ENCODE measurements at regions not wholly inside any gene's neighbourhood (a gene's known extent, or its start where the extent isn't known, plus 50 kb on each side); places are given as distances from the start of the nearest gene placed in this dataset.

- TF ChIP-seq, protein P1, sequence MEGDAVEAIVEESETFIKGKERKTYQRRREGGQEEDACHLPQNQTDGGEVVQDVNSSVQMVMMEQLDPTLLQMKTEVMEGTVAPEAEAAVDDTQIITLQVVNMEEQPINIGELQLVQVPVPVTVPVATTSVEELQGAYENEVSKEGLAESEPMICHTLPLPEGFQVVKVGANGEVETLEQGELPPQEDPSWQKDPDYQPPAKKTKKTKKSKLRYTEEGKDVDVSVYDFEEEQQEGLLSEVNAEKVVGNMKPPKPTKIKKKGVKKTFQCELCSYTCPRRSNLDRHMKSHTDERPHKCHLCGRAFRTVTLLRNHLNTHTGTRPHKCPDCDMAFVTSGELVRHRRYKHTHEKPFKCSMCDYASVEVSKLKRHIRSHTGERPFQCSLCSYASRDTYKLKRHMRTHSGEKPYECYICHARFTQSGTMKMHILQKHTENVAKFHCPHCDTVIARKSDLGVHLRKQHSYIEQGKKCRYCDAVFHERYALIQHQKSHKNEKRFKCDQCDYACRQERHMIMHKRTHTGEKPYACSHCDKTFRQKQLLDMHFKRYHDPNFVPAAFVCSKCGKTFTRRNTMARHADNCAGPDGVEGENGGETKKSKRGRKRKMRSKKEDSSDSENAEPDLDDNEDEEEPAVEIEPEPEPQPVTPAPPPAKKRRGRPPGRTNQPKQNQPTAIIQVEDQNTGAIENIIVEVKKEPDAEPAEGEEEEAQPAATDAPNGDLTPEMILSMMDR (IDR thresholded peaks at IDR 0.05): peak; percentile 41
- no peak for TF ChIP-seq ZFX (IDR thresholded peaks at IDR 0.05; ENCODE audit: borderline replicate concordance)
Observed at GRCh38 chr16:55021595-55022475, 91.2 kb downstream of the IRX5 start.

Data from 22Rv1 (cell line).